DND-41 (cell line): ENCODE measurements at regions not wholly inside any gene's neighbourhood (a gene's known extent, or its start where the extent isn't known, plus 50 kb on each side); places are given as distances from the start of the nearest gene placed in this dataset.

Source experiments
- EZH2 ChIP-seq: IDR thresholded peaks from 3 replicates; pipeline ENCODE4 v1.6.1; 2012; ENCODE audit warnings: borderline replicate concordance, low read depth, mild to moderate bottlenecking, moderate library complexity, low read length, inconsistent platforms; ENCODE audit not compliant: severe bottlenecking
- TF ChIP-seq, protein P1 (sequence below): IDR thresholded peaks from 2 replicates; pipeline ENCODE4 v1.5.1; 2012; ENCODE audit warnings: borderline replicate concordance, low read length, moderate library complexity, mild to moderate bottlenecking; ENCODE audit not compliant: poor library complexity, severe bottlenecking; ENCODE audit errors: extremely low read depth

DNA sequence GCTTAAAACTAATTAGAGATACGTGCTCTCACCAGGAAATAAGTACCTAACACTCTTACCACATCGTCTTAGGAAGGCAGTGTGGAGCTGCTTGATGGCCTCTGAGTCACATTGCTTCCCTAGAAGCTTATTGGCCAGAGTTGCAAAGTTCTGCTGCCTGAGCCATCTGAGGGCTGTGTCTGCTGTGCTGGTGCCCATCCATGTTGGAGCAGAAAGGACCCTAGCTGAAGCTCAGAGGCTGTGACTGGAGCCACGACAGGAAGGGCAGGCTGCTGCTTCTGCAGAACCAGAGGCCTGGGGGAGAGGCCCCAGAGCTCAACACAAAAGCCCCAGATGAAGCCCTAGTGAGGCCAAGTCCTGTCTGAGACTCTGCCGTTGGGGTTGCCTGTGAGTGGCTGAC, 64.8 kb upstream of the IGFBP3 start:
- TF ChIP-seq, protein P1, sequence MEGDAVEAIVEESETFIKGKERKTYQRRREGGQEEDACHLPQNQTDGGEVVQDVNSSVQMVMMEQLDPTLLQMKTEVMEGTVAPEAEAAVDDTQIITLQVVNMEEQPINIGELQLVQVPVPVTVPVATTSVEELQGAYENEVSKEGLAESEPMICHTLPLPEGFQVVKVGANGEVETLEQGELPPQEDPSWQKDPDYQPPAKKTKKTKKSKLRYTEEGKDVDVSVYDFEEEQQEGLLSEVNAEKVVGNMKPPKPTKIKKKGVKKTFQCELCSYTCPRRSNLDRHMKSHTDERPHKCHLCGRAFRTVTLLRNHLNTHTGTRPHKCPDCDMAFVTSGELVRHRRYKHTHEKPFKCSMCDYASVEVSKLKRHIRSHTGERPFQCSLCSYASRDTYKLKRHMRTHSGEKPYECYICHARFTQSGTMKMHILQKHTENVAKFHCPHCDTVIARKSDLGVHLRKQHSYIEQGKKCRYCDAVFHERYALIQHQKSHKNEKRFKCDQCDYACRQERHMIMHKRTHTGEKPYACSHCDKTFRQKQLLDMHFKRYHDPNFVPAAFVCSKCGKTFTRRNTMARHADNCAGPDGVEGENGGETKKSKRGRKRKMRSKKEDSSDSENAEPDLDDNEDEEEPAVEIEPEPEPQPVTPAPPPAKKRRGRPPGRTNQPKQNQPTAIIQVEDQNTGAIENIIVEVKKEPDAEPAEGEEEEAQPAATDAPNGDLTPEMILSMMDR, result no peak
- no peak for TF ChIP-seq EZH2
